Stimulated activated CD4-positive, alpha-beta T cell treated with anti-CD3 and anti-CD28 coated beads, Interleukin-15, amount 100 ng/mL, for 1 hour (primary cell): ENCODE measurements at regions not wholly inside any gene's neighbourhood (a gene's known extent, or its start where the extent isn't known, plus 50 kb on each side); places are given as distances from the start of the nearest gene placed in this dataset.

Source experiments
- DNase-seq, 2 donors: peaks; one replicate each; pipeline ENCODE4 v3.0.0-alpha.2; 2020; ENCODE audit warnings: low read depth in 1 of 2, low spot score in 1 of 2

- DNase-seq = no peak
These were observed 453.6 kb downstream of the CDH26 start for GRCh38 chr20:60411813-60412212.

- DNase-seq = no peak
These were observed 462.5 kb downstream of the CDH26 start for GRCh38 chr20:60420676-60421229.

GRCh38 chr20:60422848-60423247, 464.6 kb downstream of the CDH26 start:
- DNase-seq = no peak

GRCh38 chr20:60424267-60424902, 466.2 kb downstream of the CDH26 start:
- DNase-seq = no peak

- DNase-seq = no peak
These were observed 469.3 kb downstream of the CDH26 start for GRCh38 chr20:60427516-60427915.

GRCh38 chr20:60428651-60429050, 470.4 kb downstream of the CDH26 start:
- no peak for DNase-seq

GRCh38 chr20:60430516-60431001, 472.3 kb downstream of the CDH26 start:
- DNase-seq = no peak

GRCh38 chr20:60431349-60431748, 473.1 kb downstream of the CDH26 start:
- DNase-seq = no peak

- no peak for DNase-seq
These were observed 479.2 kb downstream of the CDH26 start for GRCh38 chr20:60437418-60437817.

- no peak for DNase-seq
These were observed 488.3 kb downstream of the CDH26 start for GRCh38 chr20:60446267-60447111.

GRCh38 chr20:60447703-60448102, 489.5 kb downstream of the CDH26 start:
- DNase-seq = no peak

GRCh38 chr20:60453388-60454246, 495.4 kb downstream of the CDH26 start:
- DNase-seq = no peak

- DNase-seq = no peak
These were observed 496.3 kb downstream of the CDH26 start for GRCh38 chr20:60454491-60454890.

- DNase-seq = no peak
These were observed 497.0 kb downstream of the CDH26 start for GRCh38 chr20:60455272-60455671.

GRCh38 chr20:60459212-60459611, 501.0 kb downstream of the CDH26 start:
- DNase-seq = no peak

- DNase-seq = no peak
These were observed 503.8 kb downstream of the CDH26 start for GRCh38 chr20:60461993-60462392.

- no peak for DNase-seq
These were observed 505.6 kb downstream of the CDH26 start for GRCh38 chr20:60463798-60464197.

GRCh38 chr20:60465439-60465838, 507.2 kb downstream of the CDH26 start:
- DNase-seq = no peak

- no peak for DNase-seq
These were observed 507.9 kb downstream of the CDH26 start for GRCh38 chr20:60465993-60466686.

GRCh38 chr20:60466687-60467022, 508.4 kb downstream of the CDH26 start:
- DNase-seq = no peak

GRCh38 chr20:60467078-60467477, 508.9 kb downstream of the CDH26 start:
- DNase-seq = no peak
